ENCODE measurements at regions not wholly inside any gene's neighbourhood (a gene's known extent, or its start where the extent isn't known, plus 50 kb on each side); places are given as distances from the start of the nearest gene placed in this dataset.

- 75 to 81% methylated on average over 6 of the region's 6 CpGs for WGBS, 2 donors
- no peak overlapping the region for H3K27ac ChIP-seq
- H3K27me3 ChIP-seq, result no peaks in the 10 kb centered on the region
- intact Hi-C loops (cut with DNase I), result no loop called here
- DNase-seq (no peak), ATAC-seq (no peak)
- no peak overlapping the region for H3K4me3 ChIP-seq
- peaks cover 0 to 10% (median 0%) of the 10 kb centered on the region in 3 donors for H3K9me3 ChIP-seq
- H3K36me3 ChIP-seq (replicated peaks in 1 of 2; ENCODE audit: insufficient read depth in 1 of 2, low read depth in 2 of 2), result no peaks in the 10 kb centered on the region
- no peak for TF ChIP-seq CTCF (IDR thresholded peaks at IDR 0.05)
- TF ChIP-seq POLR2A (IDR thresholded peaks at IDR 0.05), result no peak
- H3K4me1 ChIP-seq, result no peaks in the 10 kb centered on the region
These were observed 1178.4 kb upstream of the PCDH7 start for GRCh38 chr4:29541757-29542156.

- H3K9me3 ChIP-seq, result no peaks in the 10 kb centered on the region
- no peaks in the 10 kb centered on the region for H3K4me1 ChIP-seq
- no peaks in the 10 kb centered on the region for H3K36me3 ChIP-seq (replicated peaks in 1 of 2; ENCODE audit: insufficient read depth in 1 of 2, low read depth in 2 of 2)
- H3K4me3 ChIP-seq, result no peak overlapping the region
- ATAC-seq (no peak), DNase-seq (no peak)
- TF ChIP-seq POLR2A (IDR thresholded peaks at IDR 0.05) (no peak), CTCF (IDR thresholded peaks at IDR 0.05) (no peak)
- no peak overlapping the region for H3K27ac ChIP-seq
- no peaks in the 10 kb centered on the region for H3K27me3 ChIP-seq
- intact Hi-C loops (cut with DNase I), result no loop called here
These were observed 1170.8 kb upstream of the PCDH7 start for GRCh38 chr4:29549342-29549741.

- TF ChIP-seq CTCF (IDR thresholded peaks at IDR 0.05), result no peak
- TF ChIP-seq POLR2A (IDR thresholded peaks at IDR 0.05), result no peak
- no peaks in the 10 kb centered on the region for H3K4me1 ChIP-seq
- no peak for ATAC-seq
- no peak overlapping the region for H3K27ac ChIP-seq
- DNase-seq, result no peak
- no peak overlapping the region for H3K4me3 ChIP-seq
- no peaks in the 10 kb centered on the region for H3K36me3 ChIP-seq (replicated peaks in 1 of 2; ENCODE audit: insufficient read depth in 1 of 2, low read depth in 2 of 2)
- WGBS, 2 donors, result 26 to 49% methylated on average over 1 of the region's 1 CpG
- no peaks in the 10 kb centered on the region for H3K27me3 ChIP-seq
- no peaks in the 10 kb centered on the region for H3K9me3 ChIP-seq
- intact Hi-C loops (cut with DNase I), result no loop called here
These were observed 1168.3 kb upstream of the PCDH7 start for GRCh38 chr4:29551821-29552220.

GRCh38 chr4:29553846-29554245 lies 1166.3 kb upstream of the PCDH7 start:
- no peaks in the 10 kb centered on the region for H3K9me3 ChIP-seq
- no peak overlapping the region for H3K4me3 ChIP-seq
- intact Hi-C loops (cut with DNase I), result no loop called here
- ATAC-seq (no peak), DNase-seq (no peak)
- 25 to 41% methylated on average over 1 of the region's 1 CpG for WGBS, 2 donors
- H3K36me3 ChIP-seq (replicated peaks in 1 of 2; ENCODE audit: insufficient read depth in 1 of 2, low read depth in 2 of 2), result no peaks in the 10 kb centered on the region
- no peak for TF ChIP-seq CTCF (IDR thresholded peaks at IDR 0.05)
- no peaks in the 10 kb centered on the region for H3K27me3 ChIP-seq
- H3K4me1 ChIP-seq, result no peaks in the 10 kb centered on the region
- no peak overlapping the region for H3K27ac ChIP-seq

- ATAC-seq (no peak), DNase-seq (no peak)
- Histone ChIP-seq H3K27ac (no peak overlapping the region), H3K4me3 (no peak overlapping the region), H3K9me3 (no peaks in the 10 kb centered on the region), H3K36me3 (replicated peaks in 1 of 2; ENCODE audit: insufficient read depth in 1 of 2, low read depth in 2 of 2) (no peaks in the 10 kb centered on the region), H3K4me1 (no peaks in the 10 kb centered on the region), H3K27me3 (no peaks in the 10 kb centered on the region)
- intact Hi-C loops (cut with DNase I), result no loop called here
- TF ChIP-seq CTCF (IDR thresholded peaks at IDR 0.05), result no peak
- no peak for TF ChIP-seq POLR2A (IDR thresholded peaks at IDR 0.05)
These were observed 1161.4 kb upstream of the PCDH7 start for GRCh38 chr4:29558789-29559188.

All from body of pancreas (tissue), 4 donors.